DMS 273 (cell line): ENCODE measurements at regions not wholly inside any gene's neighbourhood (a gene's known extent, or its start where the extent isn't known, plus 50 kb on each side); places are given as distances from the start of the nearest gene placed in this dataset.
"Not testable (repeated sequence)": the region's sequence is repeated elsewhere in the genome, so short reads cannot be mapped to it uniquely, and the experiment has no call there.

ENCODE experiments used
- DNase-seq: peaks from one replicate; lab custom pipeline; 2025; ENCODE audit not compliant: unreplicated experiment; lab: John Stamatoyannopoulos, UW

DNA sequence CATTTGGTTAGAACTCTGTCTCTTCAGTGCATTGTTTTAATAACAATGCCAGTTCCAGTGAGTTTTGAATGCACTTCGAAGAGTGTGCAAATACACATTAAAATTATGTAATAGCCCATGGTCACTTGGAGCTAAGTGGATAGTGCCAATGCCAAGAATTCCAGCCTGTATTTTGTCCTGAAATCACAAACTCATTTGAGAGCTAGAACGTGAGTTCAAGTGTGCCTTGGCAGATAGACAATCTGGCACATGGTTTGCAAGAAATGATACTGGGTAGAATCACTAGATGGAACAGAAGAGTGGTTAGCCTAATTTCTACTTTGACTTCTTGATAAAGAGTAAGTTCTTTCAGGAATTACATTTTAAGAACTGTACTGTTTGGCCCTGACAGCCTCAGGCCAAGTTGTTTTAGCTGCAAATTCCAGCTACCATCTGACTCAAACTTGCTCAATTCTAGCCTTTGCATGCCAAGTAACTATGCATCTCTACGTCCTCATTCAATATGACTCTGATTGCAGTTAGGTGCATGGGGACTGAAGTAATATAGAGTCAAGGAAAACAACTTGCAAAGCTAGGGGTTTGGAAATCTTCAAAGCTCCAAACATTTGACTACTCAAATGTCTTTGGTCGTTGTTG is 131.9 kb upstream of the SMIM31 start:
- no peak for DNase-seq

DNA sequence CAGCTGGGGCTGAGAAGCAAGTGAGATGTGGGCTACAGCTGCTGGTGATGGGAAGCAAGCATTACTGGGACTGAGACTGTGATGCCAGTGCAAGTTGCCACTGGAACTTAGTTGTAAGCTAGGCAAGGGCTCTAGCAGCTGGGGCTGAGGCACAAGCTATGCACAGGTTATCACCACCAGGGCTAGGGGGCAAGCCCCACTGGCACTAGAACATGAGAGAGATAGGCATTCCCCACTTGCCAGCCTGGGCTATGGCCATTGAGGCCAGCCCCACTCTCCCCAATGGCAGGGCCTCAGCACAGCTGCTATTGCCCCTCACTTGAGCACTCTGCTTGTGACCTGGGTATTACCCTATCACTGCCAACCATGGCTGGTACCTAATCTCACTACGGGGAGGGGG is 130.8 kb upstream of the SMIM31 start:
- DNase-seq, result no peak

DNA sequence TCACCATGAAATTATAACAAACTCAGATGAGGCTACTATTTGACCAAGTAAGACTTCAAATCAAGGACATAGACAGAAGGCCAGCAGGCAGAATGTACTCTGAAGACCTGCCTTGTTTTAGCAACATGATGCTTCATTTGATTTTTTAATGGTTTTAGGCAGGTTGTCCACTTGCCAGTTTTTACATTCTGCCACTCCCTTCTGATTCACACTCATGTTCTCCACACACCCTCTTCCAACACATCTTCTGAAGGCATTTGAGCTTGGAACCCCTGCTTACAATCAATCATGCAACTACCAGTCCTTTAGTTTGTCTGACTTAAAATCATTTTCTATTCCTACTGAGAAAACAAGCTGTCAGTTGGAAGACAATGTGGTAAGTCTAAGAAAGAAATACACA is 114.9 kb upstream of the SMIM31 start:
- no peak for DNase-seq

DNA sequence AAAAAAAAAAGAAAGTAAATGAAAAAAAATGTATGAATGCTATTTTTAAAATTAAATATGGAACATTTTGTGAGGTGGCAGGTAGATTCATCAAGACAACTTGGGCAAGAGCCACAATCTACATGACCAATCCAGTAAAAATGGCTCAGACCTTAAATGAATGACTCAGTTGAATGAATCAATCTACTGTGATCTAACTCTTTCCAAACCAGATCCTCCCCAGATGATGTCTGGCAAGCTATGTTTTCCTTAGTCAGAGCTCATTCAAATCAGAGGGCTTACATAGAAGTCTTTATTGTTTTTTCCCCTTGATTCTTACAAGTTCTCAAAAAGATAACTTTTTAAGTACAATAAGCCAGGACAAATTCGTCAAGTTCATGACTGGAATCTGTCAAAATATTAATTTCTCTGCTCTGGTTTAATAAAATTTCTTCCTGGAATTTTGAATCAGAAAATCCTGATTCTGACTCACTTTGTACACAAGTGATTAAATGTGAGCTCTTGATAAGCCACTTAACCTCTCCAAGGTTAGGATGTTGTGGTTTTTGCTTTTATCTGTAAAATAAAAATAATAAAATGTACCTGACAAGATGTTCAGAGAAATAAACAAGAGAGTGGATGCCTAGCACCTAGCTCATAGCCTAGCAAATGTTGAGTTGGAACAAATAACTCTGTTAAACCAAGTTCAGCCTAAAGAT is 105.6 kb upstream of the SMIM31 start:
- DNase-seq, result no peak

DNA sequence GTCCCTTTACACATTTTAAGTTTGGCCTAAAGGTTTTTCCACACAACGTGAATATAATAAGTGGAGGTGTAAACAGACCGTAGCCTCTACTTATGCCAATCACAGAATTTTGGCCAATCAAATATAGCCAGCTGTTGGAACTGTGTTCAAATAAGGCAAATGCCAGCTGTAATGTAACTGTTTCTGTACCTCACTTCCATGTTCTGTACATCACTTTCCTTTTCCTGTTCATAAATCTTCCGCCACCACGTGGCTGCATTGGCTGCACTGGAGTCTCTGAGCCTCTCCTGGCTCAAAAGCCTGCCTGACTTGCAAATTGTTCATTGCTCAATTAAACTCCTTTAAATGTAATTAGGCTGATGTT is 105.1 kb upstream of the SMIM31 start:
- DNase-seq, result no peak

DNA sequence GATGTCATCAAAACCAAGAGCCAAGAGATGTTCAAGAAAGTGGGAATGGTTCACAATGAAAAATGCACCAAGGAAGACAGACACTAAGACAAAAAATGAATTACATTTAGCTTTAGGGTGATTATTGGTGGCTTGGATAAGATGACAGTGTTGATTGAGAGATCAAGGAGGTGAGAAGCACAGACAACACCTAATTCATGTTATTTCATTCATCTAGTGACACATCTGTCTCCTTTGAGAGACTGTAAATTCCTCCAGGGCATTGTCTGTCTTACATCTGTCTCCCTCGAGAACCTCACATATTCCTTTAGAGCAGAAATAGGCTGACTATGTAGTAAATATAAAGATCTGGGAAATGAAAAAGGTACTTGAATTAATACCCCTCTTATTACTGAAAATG is 94.2 kb upstream of the SMIM31 start:
- DNase-seq, result no peak

DNA sequence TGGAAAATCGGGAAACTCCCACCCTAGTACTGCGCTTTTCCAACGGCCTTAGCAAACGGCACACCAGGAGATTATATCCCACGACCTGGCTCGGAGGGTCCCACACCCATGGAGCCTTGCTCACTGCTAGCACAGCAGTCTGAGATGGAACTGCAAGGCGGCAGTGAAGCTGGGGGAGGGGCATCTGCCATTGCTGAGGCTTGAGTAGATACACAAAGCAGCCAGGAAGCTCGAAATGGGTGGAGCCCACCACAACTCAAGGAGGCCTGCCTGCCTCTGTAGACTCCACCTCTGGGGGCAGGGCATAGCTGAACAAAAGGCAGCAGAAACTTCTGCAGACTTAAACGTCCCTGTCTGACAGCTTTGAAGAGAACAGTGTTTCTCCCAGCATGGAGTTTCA is 77.8 kb upstream of the SMIM31 start:
- DNase-seq, result not testable (repeated sequence)

DNA sequence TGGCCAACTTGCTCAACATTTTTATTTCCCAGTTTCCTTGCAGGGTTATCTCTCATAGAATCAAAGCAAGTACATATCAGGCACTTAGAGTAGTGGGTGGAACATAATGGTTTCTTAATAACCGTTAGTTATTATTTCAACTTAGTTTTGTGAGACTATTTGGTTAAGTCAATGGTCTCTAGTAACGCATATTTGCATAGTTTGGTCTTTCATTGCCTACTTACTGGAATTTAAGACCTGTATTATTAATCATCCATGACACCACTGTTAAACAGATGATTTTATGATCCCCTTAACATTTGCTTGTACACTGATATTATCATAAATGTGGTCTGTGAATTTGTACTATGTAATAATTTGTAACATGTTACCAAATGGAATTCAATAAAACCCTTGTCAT is 70.9 kb upstream of the SMIM31 start:
- no peak for DNase-seq

DNA sequence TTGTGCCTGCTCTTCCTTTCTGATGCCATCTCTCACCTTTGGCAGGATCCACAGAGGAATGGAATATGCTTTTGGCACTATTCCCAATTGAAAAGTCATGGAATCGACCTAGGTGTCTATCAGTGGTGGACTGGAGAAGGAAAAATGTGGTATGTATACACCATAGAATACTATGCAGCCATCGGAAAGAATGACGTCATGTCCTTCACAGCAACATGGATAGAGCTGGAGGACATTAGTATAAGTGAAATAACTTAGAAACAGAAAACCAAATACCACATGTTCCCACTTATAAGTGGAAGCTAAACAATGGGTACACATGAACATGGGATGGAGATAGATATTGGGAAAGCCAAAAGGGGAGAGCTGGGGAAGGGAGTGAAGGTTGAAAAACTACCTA is 58.3 kb upstream of the SMIM31 start:
- no peak for DNase-seq

DNA sequence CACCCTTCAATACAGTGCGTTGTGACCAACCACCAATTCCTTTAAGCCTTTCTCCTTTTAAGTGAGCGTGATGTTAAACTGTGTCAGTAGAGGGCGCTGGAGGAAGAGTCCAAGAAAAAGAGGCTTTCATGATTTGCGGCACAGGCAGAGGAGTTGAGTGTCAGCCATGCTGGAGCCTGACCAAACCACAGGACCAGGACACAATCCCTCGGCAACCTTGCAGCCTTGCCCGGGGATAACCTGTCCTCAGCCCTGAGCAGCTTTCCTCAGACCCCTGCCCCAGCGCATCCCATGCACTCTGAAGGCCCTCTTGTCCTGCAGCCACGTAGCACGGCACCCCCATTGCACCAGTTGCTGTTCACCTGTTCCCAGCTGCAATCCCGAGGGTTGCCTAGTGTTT is 53.5 kb upstream of the SMIM31 start:
- DNase-seq, result peak; percentile 53

DNA sequence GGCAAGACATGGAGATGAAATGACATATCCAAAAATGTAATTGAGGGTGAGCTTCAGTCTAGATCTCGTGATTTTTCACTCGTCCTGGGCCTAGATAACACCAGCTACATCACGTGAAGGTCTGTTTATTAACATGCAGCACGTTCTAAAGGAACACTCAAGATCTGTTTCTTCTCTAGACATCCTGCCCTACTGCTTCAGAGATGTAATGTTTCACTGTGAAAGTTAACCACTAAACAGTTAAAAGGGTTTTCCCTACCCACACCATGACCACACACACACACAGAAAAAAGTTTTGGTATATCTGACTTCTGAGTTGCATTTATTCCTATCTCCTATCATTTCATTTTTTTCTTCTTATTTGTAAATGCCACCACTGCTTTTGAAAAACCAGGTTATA is 52.3 kb upstream of the SMIM31 start:
- no peak for DNase-seq
